Osteoblast (primary cell): ENCODE measurements at regions not wholly inside any gene's neighbourhood (a gene's known extent, or its start where the extent isn't known, plus 50 kb on each side); places are given as distances from the start of the nearest gene placed in this dataset.

Source experiments
- DNase-seq: peaks from one replicate; pipeline ENCODE4 v3.0.0; 2011; ENCODE audit warnings: low spot score, mixed read lengths; ENCODE audit not compliant: insufficient read length; ENCODE audit errors: missing footprints
- H2AFZ ChIP-seq: 2 replicates; pipeline ENCODE4 v1.6.0; 2011; ENCODE audit warnings: mild to moderate bottlenecking, low read length
- H3K27ac ChIP-seq: 2 replicates; pipeline ENCODE4 v1.5.1; 2011; ENCODE audit warnings: mild to moderate bottlenecking, low read depth, low read length, moderate library complexity
- H3K27me3 ChIP-seq: 2 replicates; pipeline ENCODE4 v1.6.0; 2012; ENCODE audit warnings: mild to moderate bottlenecking, control low read depth, inconsistent platforms, low read length, moderate library complexity; ENCODE audit not compliant: insufficient read depth
- H3K36me3 ChIP-seq: 2 replicates; pipeline ENCODE4 v1.5.1; 2011; ENCODE audit warnings: mild to moderate bottlenecking, low read length, control low read depth, moderate library complexity; ENCODE audit not compliant: insufficient read depth
- H3K4me1 ChIP-seq: 2 replicates; pipeline ENCODE4 v1.5.1; 2011; ENCODE audit warnings: mild to moderate bottlenecking, low read length, control low read depth, moderate library complexity; ENCODE audit not compliant: insufficient read depth
- H3K4me2 ChIP-seq: 2 replicates; pipeline ENCODE4 v1.6.0; 2011; ENCODE audit warnings: mild to moderate bottlenecking, low read length; ENCODE audit not compliant: insufficient read depth
- H3K4me3 ChIP-seq: fragments of 200-600 bp; sonication (generic); 3 replicates; pipeline ENCODE4 v1.5.1; 2012; ENCODE audit warnings: mild to moderate bottlenecking, low read length, inconsistent platforms; ENCODE audit not compliant: insufficient read depth
- H3K79me2 ChIP-seq: 2 replicates; pipeline ENCODE4 v1.6.0; 2012; ENCODE audit warnings: mild to moderate bottlenecking, low read length, control low read depth, inconsistent platforms; ENCODE audit not compliant: insufficient read depth
- H3K9me3 ChIP-seq: 2 replicates; pipeline ENCODE4 v1.5.1; 2011; ENCODE audit warnings: low read depth, low read length, control low read depth
- H4K20me1 ChIP-seq: 2 replicates; pipeline ENCODE4 v1.6.0; 2012; ENCODE audit warnings: mild to moderate bottlenecking, low read length, control low read depth; ENCODE audit not compliant: insufficient read depth
- CTCF ChIP-seq: IDR thresholded peaks from 2 replicates; pipeline ENCODE4 v1.5.1; 2011; ENCODE audit warnings: mild to moderate bottlenecking, low read depth, low read length, moderate library complexity; ENCODE audit errors: extremely low read depth

- Histone ChIP-seq H3K9me3 (no peaks in the 10 kb centered on the region), H4K20me1 (no peaks in the 10 kb centered on the region), H3K79me2 (no peaks in the 10 kb centered on the region), H3K36me3 (no peaks in the 10 kb centered on the region), H3K4me2 (no peak overlapping the region), H3K27me3 (no peaks in the 10 kb centered on the region), H3K27ac (no peak overlapping the region), H3K4me3 (no peak overlapping the region), H2AFZ (no peak overlapping the region), H3K4me1 (peaks cover 4% of the 10 kb centered on the region)
- no peak for DNase-seq
- no peak for TF ChIP-seq CTCF
Measured at GRCh38 chr10:27611744-27612550, 107.8 kb downstream of the RAB18 start.

GRCh38 chr10:27612551-27613035 is 108.5 kb downstream of the RAB18 start:
- Histone ChIP-seq H3K27ac (no peak overlapping the region), H2AFZ (no peak overlapping the region), H3K4me2 (no peak overlapping the region), H3K9me3 (no peaks in the 10 kb centered on the region), H3K36me3 (no peaks in the 10 kb centered on the region), H3K4me3 (no peak overlapping the region), H3K79me2 (no peaks in the 10 kb centered on the region), H3K4me1 (peaks cover 4% of the 10 kb centered on the region), H4K20me1 (no peaks in the 10 kb centered on the region), H3K27me3 (no peaks in the 10 kb centered on the region)
- no peak for TF ChIP-seq CTCF
- no peak for DNase-seq

- Histone ChIP-seq H3K36me3 (no peaks in the 10 kb centered on the region), H3K4me2 (no peak overlapping the region), H3K4me3 (no peak overlapping the region), H3K27me3 (no peaks in the 10 kb centered on the region), H3K9me3 (no peaks in the 10 kb centered on the region), H3K27ac (no peak overlapping the region), H2AFZ (no peak overlapping the region), H3K4me1 (peaks cover 10% of the 10 kb centered on the region), H3K79me2 (no peaks in the 10 kb centered on the region), H4K20me1 (no peaks in the 10 kb centered on the region)
- TF ChIP-seq CTCF = no peak
- no peak for DNase-seq
Measured at GRCh38 chr10:27614776-27615175, 110.7 kb downstream of the RAB18 start.

GRCh38 chr10:27618036-27618615 is 114.0 kb downstream of the RAB18 start:
- TF ChIP-seq CTCF = no peak
- Histone ChIP-seq H3K4me2 (no peak overlapping the region), H3K27ac (no peak overlapping the region), H3K79me2 (no peaks in the 10 kb centered on the region), H2AFZ (no peak overlapping the region), H3K4me3 (no peak overlapping the region), H3K9me3 (no peaks in the 10 kb centered on the region), H3K36me3 (no peaks in the 10 kb centered on the region), H3K4me1 (peaks cover 32% of the 10 kb centered on the region), H3K27me3 (no peaks in the 10 kb centered on the region), H4K20me1 (no peaks in the 10 kb centered on the region)
- no peak for DNase-seq
